NAMALWA (cell line): ENCODE measurements at regions not wholly inside any gene's neighbourhood (a gene's known extent, or its start where the extent isn't known, plus 50 kb on each side); places are given as distances from the start of the nearest gene placed in this dataset.
"Not testable (repeated sequence)": the region's sequence is repeated elsewhere in the genome, so short reads cannot be mapped to it uniquely, and the experiment has no call there.

Experiments
- DNase-seq: peaks from one replicate; pipeline ENCODE4 v3.0.0-alpha.2; 2015; ENCODE audit warnings: low spot score

DNA sequence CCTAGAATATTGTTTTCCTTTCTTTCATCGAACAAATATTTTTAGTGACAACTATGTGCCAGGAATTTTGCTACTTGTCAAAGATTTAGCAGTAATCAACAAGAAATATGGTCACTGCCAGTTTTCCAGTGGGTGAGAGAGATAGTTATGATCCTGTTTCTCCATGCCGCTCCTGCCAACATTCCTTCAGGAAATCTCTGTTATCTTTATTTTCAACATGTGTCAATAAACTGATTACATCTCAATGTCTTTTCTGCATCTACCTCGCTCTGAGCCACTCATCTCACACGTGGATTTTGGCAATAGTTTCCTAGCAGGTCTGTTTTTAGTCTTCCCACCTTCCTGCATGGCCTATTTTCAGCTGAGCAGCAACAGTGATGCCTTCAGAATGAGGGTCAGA, 650.0 kb upstream of the STXBP6 start:
- no peak for DNase-seq

DNA sequence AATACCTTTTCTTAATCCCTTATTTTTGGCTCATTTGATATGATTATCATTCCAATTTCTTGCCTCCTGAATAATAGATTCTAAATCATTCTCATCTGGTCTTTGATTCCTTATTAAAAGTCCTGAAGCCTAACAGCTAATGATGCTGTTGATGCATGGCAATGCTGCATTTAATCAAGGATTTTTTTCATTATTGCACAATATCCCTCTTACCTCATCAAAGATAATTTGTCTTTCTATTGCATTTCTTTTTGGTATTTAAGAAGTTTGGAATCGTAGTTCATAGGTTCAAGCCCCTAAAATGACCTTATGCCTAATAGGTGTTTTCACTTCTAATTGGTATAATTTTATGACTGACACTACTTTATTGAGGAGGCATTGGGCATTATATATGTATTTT, 648.2 kb upstream of the STXBP6 start:
- no peak for DNase-seq

DNA sequence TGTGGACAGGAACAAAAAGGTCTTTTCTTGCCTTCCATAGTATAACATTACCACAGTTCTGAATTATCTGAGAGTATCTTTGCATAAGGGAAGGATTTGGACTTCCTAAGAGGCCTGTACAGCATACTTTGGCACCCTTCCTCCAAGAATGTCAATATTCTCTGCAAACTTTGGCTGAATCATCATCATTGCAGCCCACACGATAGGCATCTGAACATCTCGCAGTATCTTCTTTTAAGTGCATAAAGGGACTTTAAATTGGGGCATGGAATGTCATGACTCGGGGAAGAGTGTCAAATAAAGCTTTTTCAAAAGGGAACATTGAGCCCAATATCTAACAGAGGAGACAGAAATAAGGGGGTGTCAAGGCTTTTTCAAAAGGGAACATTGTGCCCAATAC, 646.2 kb upstream of the STXBP6 start:
- no peak for DNase-seq

DNA sequence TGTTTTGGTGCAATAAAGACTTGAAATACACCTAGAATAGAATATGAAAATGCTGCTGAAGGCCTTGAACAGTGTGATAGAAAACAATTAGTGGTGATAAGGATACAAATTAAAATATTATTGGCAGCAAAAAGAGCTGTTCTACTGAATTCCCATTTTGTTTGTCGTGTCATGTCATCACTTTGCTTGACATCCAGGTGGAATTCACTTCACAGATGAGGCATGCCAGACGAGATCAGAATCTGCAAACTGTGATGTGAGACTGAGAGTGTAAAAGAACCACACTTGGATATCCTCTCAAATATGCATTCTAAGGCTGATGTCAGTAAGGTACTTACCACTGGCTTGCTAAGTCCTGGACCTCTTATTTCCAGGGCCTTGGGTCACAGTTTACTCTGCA, 635.1 kb upstream of the STXBP6 start:
- no peak for DNase-seq

DNA sequence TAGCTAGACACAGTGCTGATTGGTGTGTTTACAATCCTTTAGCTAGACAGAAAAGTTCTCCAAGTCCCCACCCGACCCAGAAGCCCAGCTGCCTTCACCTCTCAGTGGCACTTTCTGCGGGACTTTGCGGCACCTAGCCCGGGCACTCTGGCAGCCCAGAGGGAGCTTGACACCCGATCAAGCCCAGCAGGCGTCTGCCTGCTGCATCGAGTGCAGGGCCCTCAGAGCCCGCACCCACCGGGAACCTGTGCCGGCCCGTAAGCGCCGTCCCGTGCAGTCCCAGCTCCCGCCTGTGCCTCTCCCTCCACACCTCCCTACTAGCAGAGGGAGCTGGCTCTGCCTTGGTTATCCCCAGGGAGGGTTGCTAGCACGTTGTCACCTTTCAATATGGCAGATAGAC, 631.0 kb upstream of the STXBP6 start:
- DNase-seq = no peak

DNA sequence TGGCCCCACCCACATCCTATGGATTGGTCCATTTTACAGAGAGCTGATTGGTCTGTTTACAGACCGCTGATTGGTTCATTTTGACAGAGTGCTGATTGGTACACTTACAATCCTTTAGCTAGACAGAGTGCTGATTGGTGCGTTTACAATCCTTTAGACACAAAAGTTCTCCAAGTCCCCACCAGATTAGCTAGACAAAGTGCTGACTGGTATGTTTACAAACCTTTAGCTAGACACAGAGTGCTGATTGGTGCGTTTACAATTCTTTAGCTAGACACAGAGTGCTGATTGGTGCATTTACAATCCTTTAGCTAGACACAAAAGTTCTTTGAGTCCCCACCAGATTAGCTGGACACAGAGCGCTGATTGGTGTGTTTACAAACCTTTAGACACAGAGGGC, 630.6 kb upstream of the STXBP6 start:
- DNase-seq = not testable (repeated sequence)

DNA sequence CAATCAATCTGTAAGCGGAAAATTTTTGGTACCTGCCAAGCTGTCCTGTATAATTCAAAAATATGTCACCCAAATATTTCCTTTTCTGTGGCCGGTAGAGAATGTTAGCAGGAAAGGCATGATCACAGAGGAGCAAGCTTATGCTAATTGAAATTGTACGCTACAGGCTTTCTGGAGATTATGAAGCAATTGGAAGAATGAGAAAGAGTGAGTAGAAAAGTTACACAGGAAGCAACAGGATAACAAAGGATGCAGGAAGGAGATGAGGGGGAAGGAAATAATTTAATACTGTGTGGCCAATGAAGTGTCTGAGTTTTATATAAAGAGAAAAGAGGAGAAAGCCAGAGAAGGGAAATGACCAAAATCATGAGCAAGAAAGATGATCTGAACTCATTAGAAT, 627.2 kb upstream of the STXBP6 start:
- DNase-seq = no peak

DNA sequence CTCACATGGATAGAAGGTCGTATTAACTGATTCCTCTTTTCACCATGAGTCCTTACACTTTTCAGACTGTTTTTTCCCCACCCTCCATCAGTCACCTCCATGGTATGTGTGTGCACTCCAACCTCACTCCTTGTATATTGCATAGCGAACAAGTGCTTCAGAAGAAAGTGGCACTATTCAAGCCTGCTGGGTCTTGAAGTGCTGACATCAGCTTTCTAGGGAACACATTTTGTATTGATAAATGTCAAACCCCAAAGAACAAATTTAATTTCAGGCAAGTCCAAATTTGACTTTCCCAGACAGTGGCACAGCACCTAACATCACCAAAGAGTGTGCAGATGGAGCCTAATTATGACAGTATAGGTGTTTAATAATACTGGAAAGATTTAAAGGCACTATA, 617.4 kb upstream of the STXBP6 start:
- no peak for DNase-seq

DNA sequence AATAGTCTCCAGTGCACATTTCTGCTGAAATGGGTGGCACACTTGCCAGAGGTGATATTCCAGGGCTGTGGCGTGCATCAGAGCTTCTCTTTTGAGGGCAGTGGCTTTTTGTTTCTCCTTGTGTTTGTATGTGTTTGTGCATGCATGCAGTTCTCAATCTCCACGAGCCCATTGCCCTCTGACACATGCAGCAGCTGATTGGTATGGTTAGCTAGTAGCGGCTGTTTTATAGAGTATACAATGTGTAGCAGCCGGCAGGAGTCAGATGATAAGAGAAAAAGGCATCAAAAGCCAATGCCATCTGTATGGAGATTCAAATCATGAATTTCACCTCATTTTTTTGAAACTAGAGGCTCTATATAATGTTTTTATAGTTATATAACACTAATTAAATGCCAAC, 616.9 kb upstream of the STXBP6 start:
- DNase-seq = no peak

DNA sequence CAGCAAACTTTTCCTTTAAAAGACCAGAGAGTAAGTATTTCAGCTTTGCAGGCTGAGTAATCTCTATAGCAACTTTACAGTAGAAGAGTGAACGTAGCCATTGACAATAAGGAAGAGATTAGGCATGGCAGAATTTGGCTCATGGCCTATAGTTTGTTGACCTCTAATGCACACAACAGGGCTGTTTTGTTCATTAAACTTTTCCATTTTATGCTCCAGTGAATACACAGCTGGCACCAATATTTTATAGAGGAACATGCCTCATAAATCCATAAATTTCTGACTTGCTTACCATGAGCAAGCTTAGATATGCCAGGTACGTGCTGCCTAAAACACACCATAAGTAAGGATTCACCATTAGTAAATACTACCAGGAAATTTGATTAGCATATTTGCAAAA, 609.0 kb upstream of the STXBP6 start:
- DNase-seq = no peak

DNA sequence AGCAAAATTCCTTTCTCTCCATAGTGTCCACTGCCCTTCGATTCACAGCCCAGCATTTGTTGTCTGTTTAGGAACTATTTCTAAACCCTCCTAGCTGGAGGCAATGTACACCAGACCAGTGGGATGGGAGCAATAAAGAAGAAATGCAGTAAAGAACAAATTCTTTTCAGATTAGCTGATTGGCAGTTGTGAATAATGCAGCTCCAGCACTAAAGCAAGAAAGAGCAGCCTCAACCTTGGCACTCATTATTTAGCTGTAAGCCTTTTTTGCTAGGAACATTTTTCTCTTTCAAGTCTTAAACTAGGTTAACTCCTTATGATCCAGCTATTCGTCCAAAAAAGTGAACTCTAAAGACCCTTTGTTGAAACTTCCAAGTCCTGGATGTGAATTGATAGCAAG, 580.5 kb upstream of the STXBP6 start:
- DNase-seq = no peak

DNA sequence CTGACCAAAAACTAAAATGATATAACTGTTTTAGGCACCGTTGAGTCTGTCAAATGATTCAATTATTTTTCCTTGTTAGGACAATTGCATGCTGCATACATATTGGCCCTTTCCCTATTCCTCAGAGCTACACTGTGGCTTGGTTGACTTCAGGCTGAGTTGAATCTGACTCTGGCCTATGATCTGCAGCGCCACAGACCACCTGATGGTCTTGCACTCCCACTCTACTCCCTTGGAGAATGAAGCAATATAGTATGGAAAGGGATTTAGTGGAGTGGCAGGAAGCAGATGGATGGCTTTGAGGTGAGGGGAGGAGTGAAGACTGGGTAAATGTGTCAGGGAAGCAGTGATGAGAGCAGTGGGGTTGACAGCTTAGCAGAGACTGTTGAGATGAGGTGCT, 579.0 kb upstream of the STXBP6 start:
- DNase-seq = no peak

DNA sequence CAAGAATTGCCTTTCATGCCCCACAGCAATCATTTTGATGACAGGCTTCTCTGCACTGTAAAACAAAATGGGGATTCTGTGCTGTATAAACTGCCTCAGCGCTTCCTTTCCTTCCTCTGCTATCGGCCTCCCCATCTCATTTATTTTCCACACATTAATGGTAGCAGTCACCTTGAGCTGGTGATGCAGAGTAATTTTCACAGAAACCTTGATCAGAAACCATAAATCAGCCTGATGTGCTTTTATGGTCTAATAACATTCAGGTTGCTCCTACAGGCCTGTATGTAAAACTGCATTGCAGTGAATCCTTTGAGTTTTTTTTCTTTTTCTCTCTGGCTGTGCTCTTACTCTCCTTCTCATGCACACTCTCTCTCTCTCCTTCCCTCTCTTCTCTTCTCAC, 578.4 kb upstream of the STXBP6 start:
- DNase-seq = no peak

DNA sequence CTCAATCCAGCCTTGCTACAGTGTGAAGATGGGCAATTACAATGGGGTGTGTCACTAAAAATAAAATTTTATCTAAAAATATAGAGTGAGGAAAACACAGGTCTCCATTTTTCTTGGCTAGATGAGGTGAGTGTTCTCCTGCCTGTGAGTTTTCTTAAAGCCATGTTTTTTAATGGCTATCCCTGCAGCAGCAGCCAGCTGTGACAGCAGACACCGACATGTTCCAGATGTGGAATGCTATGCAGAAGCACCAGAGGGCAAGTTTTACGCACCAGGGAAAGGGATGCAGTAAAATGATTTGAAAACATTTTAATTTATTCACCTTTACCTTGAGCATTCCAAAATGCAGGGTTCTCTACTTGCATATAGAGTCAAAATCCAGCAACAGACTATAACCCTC, 577.0 kb upstream of the STXBP6 start:
- DNase-seq = no peak

DNA sequence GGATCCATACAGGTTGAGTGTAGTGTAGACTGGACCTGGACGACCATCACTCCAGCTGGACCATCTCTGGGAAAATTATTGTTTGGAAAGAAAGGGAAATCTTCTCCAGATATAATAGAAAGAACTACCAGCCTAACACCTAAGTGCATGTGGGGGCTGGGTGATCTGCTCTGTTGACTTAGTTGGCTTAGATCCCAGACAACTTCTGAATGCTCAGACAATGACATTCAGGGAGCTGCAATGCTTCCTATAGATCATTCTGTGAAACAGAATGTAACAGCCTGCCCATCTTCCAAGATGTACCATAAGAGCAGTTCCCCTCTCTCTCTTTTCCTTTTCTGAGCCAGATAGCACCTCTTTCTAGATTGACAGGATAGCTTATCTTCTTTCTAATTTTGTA, 572.8 kb upstream of the STXBP6 start:
- DNase-seq = no peak

DNA sequence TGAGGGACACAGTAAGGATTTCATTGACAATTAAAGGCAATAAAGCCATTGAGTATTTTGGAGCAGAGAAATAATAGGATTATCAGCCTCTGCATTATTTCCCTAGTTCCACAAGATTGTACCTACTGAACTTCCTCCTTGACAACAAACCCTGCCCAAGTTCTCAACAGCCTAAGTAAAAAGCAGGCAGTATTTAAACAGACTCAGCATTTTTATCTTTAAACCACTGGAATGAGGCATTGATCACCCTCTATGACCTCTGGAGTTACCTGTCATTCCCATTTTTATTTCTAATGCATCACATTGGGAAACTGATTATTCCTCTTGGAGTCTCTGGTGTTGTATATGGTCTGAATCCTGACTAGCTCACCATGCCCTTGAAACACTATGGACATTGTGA, 570.6 kb upstream of the STXBP6 start:
- DNase-seq = no peak

DNA sequence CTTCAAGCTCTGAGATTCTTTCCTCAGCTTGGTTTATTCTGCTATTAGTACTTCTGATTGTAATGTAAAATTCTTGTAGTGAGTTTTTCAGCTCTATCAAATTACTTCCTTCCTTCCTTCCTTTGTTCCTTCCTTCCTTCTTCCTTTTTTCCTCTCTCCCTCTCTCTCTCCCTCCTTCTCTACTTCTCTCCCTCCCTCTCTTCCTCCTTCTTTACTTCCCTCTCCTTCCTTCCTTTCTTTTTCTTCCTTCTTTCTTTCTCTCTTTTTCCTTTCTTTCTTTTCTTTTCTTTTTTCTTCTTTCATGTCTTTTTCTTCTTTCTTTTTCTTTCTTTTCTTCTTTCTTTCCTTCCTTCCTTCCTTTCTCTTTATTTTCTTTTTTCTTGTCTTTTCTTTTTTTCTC, 565.2 kb upstream of the STXBP6 start:
- DNase-seq = no peak

DNA sequence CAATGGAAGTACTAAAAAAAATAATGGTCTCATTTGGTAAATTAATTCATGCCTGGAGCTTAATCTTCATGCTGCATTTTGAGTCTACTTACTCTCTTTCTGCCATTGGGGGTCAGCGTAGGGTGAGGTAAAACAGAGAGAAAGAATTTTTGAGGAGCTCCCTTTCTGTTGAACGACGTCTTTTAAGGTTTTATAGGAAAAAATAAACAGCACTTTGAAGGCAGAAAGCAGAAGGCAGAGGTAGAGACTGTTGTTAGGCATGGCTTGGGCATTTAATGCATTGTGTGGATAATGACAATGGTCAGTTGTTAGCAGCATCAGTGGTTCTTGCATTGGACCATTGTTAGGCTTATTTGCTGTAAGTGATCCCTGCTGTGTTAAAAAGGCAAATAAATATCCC, 557.2 kb upstream of the STXBP6 start:
- no peak for DNase-seq

DNA sequence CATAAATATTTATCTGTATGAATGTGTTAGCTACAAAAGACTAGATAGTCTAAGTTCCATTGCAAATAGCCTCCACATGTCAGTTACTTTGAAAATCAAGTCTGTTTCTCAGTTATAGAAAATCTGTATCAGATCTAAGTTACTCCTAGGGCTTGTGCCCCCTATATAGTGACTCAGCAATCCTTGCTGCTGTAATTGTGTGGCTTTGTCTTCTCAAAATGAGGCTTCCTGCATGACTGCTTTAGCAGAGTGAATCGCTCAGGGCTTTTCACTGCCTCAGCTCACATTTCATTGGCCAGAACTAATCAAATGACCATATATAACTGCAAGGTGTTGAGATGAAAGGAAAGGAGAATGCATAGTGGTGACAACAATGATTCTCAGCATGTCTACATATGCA, 552.2 kb upstream of the STXBP6 start:
- DNase-seq = no peak

DNA sequence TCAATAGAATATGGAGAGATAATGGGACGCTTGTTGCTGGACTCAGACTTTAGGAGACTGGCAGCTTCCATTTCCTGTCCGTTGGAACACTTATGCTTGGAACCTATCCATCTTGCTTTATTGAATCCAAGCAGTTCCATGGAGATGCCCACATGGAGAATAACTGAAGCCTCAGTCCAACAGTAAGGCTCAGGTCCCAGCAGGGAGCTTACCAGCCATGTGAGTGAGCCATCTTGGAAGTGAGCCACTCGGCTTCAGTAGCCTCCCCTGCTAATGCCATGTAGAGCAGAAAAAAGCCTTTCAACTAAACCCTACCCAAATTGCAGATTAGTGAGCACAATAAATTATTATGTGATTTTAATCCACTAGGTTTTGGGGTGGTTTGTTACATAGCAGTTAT, 538.8 kb upstream of the STXBP6 start:
- DNase-seq = no peak

DNA sequence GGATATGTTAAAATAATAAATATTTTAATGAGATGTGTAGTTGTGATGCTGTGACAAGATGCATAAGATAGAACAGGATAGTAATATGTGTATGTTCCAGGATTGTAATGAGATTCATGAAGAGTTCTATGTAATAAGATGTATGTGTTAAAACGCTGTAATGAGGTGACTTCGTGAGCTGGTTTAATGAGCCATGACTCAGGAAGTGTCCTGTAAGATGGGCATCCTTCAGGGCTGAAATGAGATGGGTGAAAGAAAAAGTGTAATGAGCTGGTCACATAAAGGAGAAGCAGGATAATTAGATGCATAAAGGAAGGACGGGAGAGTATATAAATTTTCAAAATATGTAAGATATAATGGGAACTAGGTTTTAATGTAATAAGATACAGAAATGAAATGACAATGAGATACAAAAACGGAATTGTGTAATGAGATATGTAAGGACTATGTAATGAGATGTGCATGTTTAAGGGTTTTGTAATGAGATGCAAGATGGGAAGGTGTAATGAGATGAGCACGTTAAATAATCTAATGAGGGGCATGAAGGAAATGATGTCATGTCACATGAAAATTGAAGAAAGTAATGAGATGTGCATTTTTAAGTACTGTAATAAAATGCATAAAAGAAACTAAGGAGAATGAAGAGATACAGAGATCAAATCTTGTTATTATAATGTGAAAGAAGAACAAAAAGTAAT, 524.8 kb upstream of the STXBP6 start:
- DNase-seq = no peak

DNA sequence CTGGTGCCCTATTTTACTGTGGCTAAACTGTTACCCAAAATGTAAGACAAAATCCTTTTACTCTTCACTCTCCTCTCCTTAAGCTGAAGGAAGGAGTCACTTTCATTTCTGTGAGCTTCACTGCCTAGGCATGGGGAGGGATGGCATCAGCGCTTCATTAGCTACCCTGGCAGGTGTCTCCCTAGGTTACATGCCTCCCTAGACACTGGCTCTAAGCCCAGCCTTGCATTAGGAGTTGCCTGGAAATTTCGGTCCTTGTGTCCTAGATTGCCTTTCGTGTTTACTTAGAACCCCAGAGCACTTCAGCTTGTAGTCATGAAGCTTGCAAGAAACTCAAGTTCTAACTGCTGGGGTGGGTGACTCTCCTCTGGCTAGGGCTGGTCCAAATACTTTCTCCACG, 520.5 kb upstream of the STXBP6 start:
- no peak for DNase-seq

DNA sequence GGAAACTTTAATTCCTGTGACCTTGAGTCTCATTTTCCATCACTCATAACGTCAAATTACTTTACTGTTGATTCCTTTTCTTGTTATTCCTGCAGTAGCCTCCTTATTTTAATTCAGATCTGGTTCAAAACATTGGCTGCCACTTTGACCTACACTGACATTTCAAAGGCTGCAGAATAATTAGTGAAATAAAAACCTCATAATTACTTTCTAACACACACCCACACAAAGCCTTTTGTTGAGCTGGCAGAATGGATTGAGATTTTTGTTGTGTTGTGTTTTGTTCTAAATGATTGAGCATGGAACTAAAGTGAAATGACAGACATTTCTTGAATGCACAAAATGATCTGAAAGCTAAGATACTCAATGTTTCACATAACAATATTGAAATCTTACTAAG, 507.5 kb upstream of the STXBP6 start:
- DNase-seq = no peak

DNA sequence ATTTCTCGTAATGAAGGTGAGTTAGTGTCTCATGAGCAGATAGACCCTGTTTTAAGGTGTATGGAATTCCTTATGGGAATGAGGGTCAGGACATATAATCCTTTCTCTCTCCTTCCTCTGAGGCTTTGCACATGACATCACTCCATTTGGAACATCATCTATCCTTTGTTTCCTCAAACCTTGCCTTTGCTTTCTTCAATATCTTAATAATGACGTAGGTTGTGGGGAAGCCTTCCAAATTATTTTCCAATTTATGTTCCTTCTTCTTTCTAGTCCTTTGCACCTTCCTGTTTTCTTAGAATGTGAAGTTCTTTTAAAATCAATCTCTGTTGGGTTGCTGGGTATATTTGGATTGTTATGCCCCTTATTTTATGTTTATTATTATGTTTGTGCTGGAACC, 502.9 kb upstream of the STXBP6 start:
- DNase-seq = no peak

DNA sequence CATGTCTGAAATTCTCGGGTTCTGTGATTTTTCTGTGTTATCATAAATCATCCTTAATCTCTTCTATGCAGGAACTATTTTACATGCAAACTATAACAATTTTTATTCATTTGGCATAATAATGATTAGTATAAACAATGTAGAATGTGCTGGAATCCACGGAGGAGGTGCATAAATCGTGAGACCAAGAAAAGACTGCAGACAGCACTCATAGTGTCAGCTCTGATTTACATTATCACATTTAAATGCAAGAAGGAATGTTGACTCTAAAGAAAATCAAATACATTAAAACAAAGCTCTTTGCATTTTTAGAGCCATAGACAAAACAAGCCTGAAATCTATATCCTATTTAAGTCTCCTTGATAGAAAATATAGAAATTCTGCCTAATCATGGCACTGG, 501.7 kb upstream of the STXBP6 start:
- DNase-seq = no peak
